Thoracic aorta (tissue), 2 donors: ENCODE measurements at regions not wholly inside any gene's neighbourhood (a gene's known extent, or its start where the extent isn't known, plus 50 kb on each side); places are given as distances from the start of the nearest gene placed in this dataset.
A peak's percentile ranks its signal among the peaks of the same experiment; 100 is the strongest.

Source experiments
- ATAC-seq: fragments of 150-250 bp; one replicate; pipeline ENCODE4 v1.8.0; 2017; ENCODE audit warnings: low read depth; ENCODE audit not compliant: insufficient number of reproducible peaks, low FRiP score
- DNase-seq: peaks from one replicate; pipeline ENCODE4 v3.0.0-alpha.2; 2020; ENCODE audit warnings: low spot score
- H3K27ac ChIP-seq, 2 donors: fragments of 200-600 bp; sonication (generic); 1 replicate in 1 of 2; 2 replicates in 1 of 2; pipeline ENCODE4 v1.5.1; 2016; ENCODE audit warnings: mild to moderate bottlenecking in 2 of 2, moderate library complexity in 2 of 2
- H3K27me3 ChIP-seq: fragments of 200-600 bp; sonication (generic); replicated peaks from 2 replicates; pipeline ENCODE4 v1.6.0; 2016; ENCODE audit warnings: mild to moderate bottlenecking; ENCODE audit not compliant: insufficient read depth
- H3K36me3 ChIP-seq: fragments of 200-600 bp; sonication (generic); one replicate; pipeline ENCODE4 v1.5.1; 2016
- H3K4me1 ChIP-seq, 2 donors: fragments of 200-600 bp; sonication (generic); 1 replicate in 1 of 2; 2 replicates in 1 of 2; pipeline versions ENCODE4 v1.5.1 to v1.6.0; 2016; ENCODE audit warnings: low read depth in 2 of 2, mild to moderate bottlenecking in 1 of 2; ENCODE audit not compliant: control insufficient read depth in 1 of 2
- H3K4me3 ChIP-seq: fragments of 200-600 bp; sonication (generic); 2 replicates; pipeline ENCODE4 v1.5.1; 2016; ENCODE audit warnings: mild to moderate bottlenecking
- H3K9me3 ChIP-seq: fragments of 200-600 bp; sonication (generic); 2 replicates; pipeline ENCODE4 v1.5.1; 2016
- CTCF ChIP-seq: fragments of 200-600 bp; sonication (generic); IDR thresholded peaks from one replicate; pipeline ENCODE4 v1.5.1; 2019; ENCODE audit warnings: antibody characterized with exemption

- Histone ChIP-seq H3K4me1 (peaks cover 0 to 8% of the 10 kb centered on the region in 2 donors), H3K27ac (no peak overlapping the region), H3K4me3 (no peak overlapping the region), H3K36me3 (no peaks in the 10 kb centered on the region), H3K9me3 (no peaks in the 10 kb centered on the region), H3K27me3 (no peaks in the 10 kb centered on the region)
- TF ChIP-seq CTCF, result no peak
- ATAC-seq (no peak), DNase-seq (no peak)
Observed at GRCh38 chr13:33445476-33445875, 159.9 kb upstream of the STARD13 start.

GRCh38 chr13:33446821-33447725, 161.5 kb upstream of the STARD13 start:
- Histone ChIP-seq H3K27me3 (no peaks in the 10 kb centered on the region), H3K4me3 (no peak overlapping the region), H3K4me1 (peaks cover 0 to 11% of the 10 kb centered on the region in 2 donors), H3K27ac (no peak overlapping the region), H3K9me3 (no peaks in the 10 kb centered on the region), H3K36me3 (no peaks in the 10 kb centered on the region)
- no peak for ATAC-seq
- TF ChIP-seq CTCF, result no peak
- DNase-seq, result no peak

GRCh38 chr13:33448889-33449288, 163.3 kb upstream of the STARD13 start:
- Histone ChIP-seq H3K27ac (no peak overlapping the region), H3K4me3 (no peak overlapping the region), H3K36me3 (no peaks in the 10 kb centered on the region), H3K27me3 (no peaks in the 10 kb centered on the region), H3K4me1 (peaks cover 7 to 30% of the 10 kb centered on the region in 2 donors), H3K9me3 (no peaks in the 10 kb centered on the region)
- no peak for TF ChIP-seq CTCF
- DNase-seq (no peak), ATAC-seq (no peak)

- no peaks in the 10 kb centered on the region for H3K36me3 ChIP-seq
Observed at GRCh38 chr13:33450956-33451709, 165.6 kb upstream of the STARD13 start.

More at GRCh38 chr13:33450956-33451709, 165.6 kb upstream of the STARD13 start:
- DNase-seq (no peak), ATAC-seq (no peak)
- Histone ChIP-seq H3K27me3 (no peaks in the 10 kb centered on the region), H3K9me3 (no peaks in the 10 kb centered on the region), H3K4me1 (peaks cover 17 to 37% of the 10 kb centered on the region in 2 donors), H3K27ac (peak overlapping the region in 1 of 2 donors; percentile 16), H3K4me3 (no peak overlapping the region)
- TF ChIP-seq CTCF, result no peak
